ENCODE measurements at regions not wholly inside any gene's neighbourhood (a gene's known extent, or its start where the extent isn't known, plus 50 kb on each side); places are given as distances from the start of the nearest gene placed in this dataset.

GRCh38 chr12:34208331-34209258 lies 186.3 kb downstream of the ALG10 start:
- TF ChIP-seq CTCF (tag by site-specific recombination; IDR thresholded peaks at IDR 0.05) (no peak), ZNF449 (tag by site-specific recombination; IDR thresholded peaks at IDR 0.05) (no peak), ZNF112 (tag by site-specific recombination; IDR thresholded peaks at IDR 0.05) (no peak), ZNF133 (tag by site-specific recombination; IDR thresholded peaks at IDR 0.05) (no peak), ZNF518A (tag by site-specific recombination; conservative IDR thresholded peaks at IDR 0.05; ENCODE audit: low read depth) (no peak), ZNF645 (tag by site-specific recombination; IDR thresholded peaks at IDR 0.05) (no peak), ZNF561 (tag by site-specific recombination; IDR thresholded peaks at IDR 0.05; ENCODE audit: borderline replicate concordance) (no peak), KLF1 (tag by site-specific recombination; IDR thresholded peaks at IDR 0.05) (no peak)
